Endothelial cell of umbilical vein (primary cell): ENCODE measurements at regions not wholly inside any gene's neighbourhood (a gene's known extent, or its start where the extent isn't known, plus 50 kb on each side); places are given as distances from the start of the nearest gene placed in this dataset.

ENCODE experiments used
- CTCF ChIP-seq, 2 donors: IDR thresholded peaks; 1 replicate in 1 of 2; 2 replicates in 1 of 2; pipeline ENCODE4 v1.5.1; 2011; ENCODE audit warnings: low read length in 2 of 2, mild to moderate bottlenecking in 2 of 2, moderate library complexity in 2 of 2, control low read depth in 1 of 2, inconsistent platforms in 1 of 2, low read depth in 1 of 2; ENCODE audit not compliant: insufficient read depth in 1 of 2; ENCODE audit errors: extremely low read depth in 1 of 2
- MAX ChIP-seq: IDR thresholded peaks from 2 replicates; pipeline ENCODE4 v1.6.1; 2011; ENCODE audit not compliant: insufficient read depth, insufficient read length
- POLR2A ChIP-seq: IDR thresholded peaks from 2 replicates; pipeline ENCODE4 v1.6.1; 2012; ENCODE audit warnings: low read depth, mild to moderate bottlenecking, control low read depth, low read length

DNA sequence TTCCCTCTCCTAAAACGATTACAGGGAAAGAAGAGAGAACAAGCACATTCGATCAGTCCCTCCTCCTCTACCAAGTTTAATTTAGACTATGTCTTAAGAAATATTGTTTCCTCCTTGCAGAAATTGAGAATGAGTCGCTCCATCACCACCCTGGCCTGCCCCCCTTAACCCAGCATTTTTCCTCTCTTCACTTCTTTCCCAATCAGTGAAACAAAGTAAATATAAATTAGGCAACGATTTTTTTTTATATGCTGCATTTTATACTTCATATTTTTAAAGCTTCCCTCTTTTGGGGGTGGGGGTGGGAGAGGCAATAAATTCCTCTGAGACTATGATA, 300.0 kb downstream of the SPRY2 start:
- TF ChIP-seq CTCF (IDR thresholded peaks at IDR 0.05; ENCODE audit: extremely low read depth in 1 of 2, insufficient read depth in 1 of 2, low read depth in 1 of 2, low read length in 2 of 2) (no peak), MAX (no peak), POLR2A (no peak)
